ENCODE measurements at regions not wholly inside any gene's neighbourhood (a gene's known extent, or its start where the extent isn't known, plus 50 kb on each side); places are given as distances from the start of the nearest gene placed in this dataset.

DNA sequence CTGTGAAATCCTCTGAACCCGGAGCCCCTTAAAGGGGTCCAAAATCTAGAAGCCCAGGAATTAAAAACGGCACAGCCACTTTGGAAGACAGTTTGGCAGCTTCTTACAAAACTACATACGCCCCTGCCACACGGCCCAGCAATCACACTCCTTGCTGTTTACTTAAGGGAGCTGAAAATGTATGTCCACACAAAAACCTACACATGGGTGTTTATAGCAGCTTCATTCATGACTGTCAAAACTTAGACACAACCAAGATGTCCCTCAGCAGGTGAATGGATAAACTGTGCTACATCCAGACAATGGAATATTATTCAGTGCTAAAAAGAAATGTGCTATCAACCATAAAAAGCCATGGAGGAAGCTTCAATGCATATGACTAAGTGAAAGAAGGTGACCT is 162.5 kb downstream of the NUP210 start:
- H3K36me3 Mint-ChIP-seq (ENCODE audit: insufficient read depth in 2 of 2): no peaks in the 10 kb centered on the region
- H3K4me1 Mint-ChIP-seq (ENCODE audit: low read depth): peaks cover 4% of the 10 kb centered on the region

GRCh38 chr3:13256845-13257244 is 163.3 kb downstream of the NUP210 start:
- H3K36me3 Mint-ChIP-seq (ENCODE audit: insufficient read depth in 2 of 2): no peaks in the 10 kb centered on the region

More for the DNA sequence above, 162.5 kb downstream of the NUP210 start:
- H3K4me3 Mint-ChIP-seq: no peak overlapping the region
- H3K27me3 Mint-ChIP-seq (ENCODE audit: low read depth): no peaks in the 10 kb centered on the region
- DNase-seq (no peak), ATAC-seq (replicated peaks in 1 of 2) (no peak)
- no peaks in the 10 kb centered on the region for H3K9me3 Mint-ChIP-seq
- no peak overlapping the region for H3K27ac Mint-ChIP-seq

GRCh38 chr3:13254028-13254951 is 165.8 kb downstream of the NUP210 start:
- no peaks in the 10 kb centered on the region for H3K36me3 Mint-ChIP-seq (ENCODE audit: insufficient read depth in 2 of 2)
- H3K9me3 Mint-ChIP-seq: no peaks in the 10 kb centered on the region
- H3K4me3 Mint-ChIP-seq: no peak overlapping the region
- DNase-seq (no peak), ATAC-seq (replicated peaks in 1 of 2) (no peak)
- no peaks in the 10 kb centered on the region for H3K4me1 Mint-ChIP-seq (ENCODE audit: low read depth)
- no peak overlapping the region for H3K27ac Mint-ChIP-seq
- peaks cover 7% of the 10 kb centered on the region for H3K27me3 Mint-ChIP-seq (ENCODE audit: low read depth)

More at GRCh38 chr3:13256845-13257244, 163.3 kb downstream of the NUP210 start:
- H3K9me3 Mint-ChIP-seq: no peaks in the 10 kb centered on the region
- no peak overlapping the region for H3K27ac Mint-ChIP-seq
- no peaks in the 10 kb centered on the region for H3K4me1 Mint-ChIP-seq (ENCODE audit: low read depth)
- no peak for DNase-seq
- ATAC-seq (replicated peaks in 1 of 2): no peak
- no peak overlapping the region for H3K4me3 Mint-ChIP-seq
- H3K27me3 Mint-ChIP-seq (ENCODE audit: low read depth): no peaks in the 10 kb centered on the region

GRCh38 chr3:13253208-13253937 is 166.7 kb downstream of the NUP210 start:
- no peaks in the 10 kb centered on the region for H3K36me3 Mint-ChIP-seq (ENCODE audit: insufficient read depth in 2 of 2)
- H3K4me1 Mint-ChIP-seq (ENCODE audit: low read depth): no peaks in the 10 kb centered on the region
- DNase-seq (no peak), ATAC-seq (replicated peaks in 1 of 2) (no peak)
- H3K27me3 Mint-ChIP-seq (ENCODE audit: low read depth): peaks cover 7% of the 10 kb centered on the region
- H3K4me3 Mint-ChIP-seq: no peak overlapping the region
- no peak overlapping the region for H3K27ac Mint-ChIP-seq
- H3K9me3 Mint-ChIP-seq: no peaks in the 10 kb centered on the region

- no peak overlapping the region for H3K4me3 Mint-ChIP-seq
- no peaks in the 10 kb centered on the region for H3K9me3 Mint-ChIP-seq
- H3K27me3 Mint-ChIP-seq (ENCODE audit: low read depth): peaks cover 7% of the 10 kb centered on the region
- ATAC-seq (replicated peaks in 1 of 2) (no peak), DNase-seq (no peak)
- no peaks in the 10 kb centered on the region for H3K36me3 Mint-ChIP-seq (ENCODE audit: insufficient read depth in 2 of 2)
- H3K4me1 Mint-ChIP-seq (ENCODE audit: low read depth): no peaks in the 10 kb centered on the region
- no peak overlapping the region for H3K27ac Mint-ChIP-seq
These were observed 167.9 kb downstream of the NUP210 start for GRCh38 chr3:13252207-13252606.

GRCh38 chr3:13251166-13251903 is 168.8 kb downstream of the NUP210 start:
- no peaks in the 10 kb centered on the region for H3K4me1 Mint-ChIP-seq (ENCODE audit: low read depth)
- peaks cover 7% of the 10 kb centered on the region for H3K27me3 Mint-ChIP-seq (ENCODE audit: low read depth)
- H3K27ac Mint-ChIP-seq: no peak overlapping the region
- ATAC-seq (replicated peaks in 1 of 2) (no peak), DNase-seq (no peak)
- H3K36me3 Mint-ChIP-seq (ENCODE audit: insufficient read depth in 2 of 2): no peaks in the 10 kb centered on the region
- H3K9me3 Mint-ChIP-seq: no peaks in the 10 kb centered on the region
- no peak overlapping the region for H3K4me3 Mint-ChIP-seq

DNA sequence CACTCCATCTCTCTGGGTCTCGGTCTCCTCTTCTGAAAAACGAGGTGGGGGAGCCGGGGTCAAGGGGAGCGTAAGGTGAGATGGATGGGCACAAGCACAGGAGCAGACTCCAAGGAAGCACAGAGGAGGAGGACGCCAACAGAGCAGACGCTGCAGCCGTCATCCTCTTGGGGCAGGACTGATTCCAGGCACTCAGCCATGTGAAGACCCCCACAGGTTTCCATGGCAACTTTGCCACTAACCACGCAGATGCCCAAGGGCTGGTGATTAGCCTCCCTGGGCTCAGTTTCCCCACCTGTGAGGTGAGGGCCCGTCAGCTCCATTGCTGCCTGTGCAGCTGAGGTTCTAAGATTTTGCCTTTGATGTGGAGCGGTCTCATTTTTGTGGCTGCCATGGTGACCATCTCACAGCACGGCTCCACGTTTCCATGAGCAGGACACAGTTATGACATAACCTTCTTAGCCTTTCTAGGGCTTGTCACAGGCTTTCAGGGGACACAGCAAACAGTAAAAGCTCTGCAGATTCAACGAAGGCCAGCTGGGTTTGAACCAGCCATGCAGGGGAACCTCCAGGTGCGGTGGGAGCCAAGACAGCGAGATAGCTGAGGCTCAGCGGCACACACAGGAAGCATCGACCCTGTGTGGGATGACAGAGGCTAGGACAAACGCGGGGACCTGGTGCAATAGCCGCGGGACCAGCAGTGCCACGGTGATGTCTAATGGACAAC is 170.3 kb downstream of the NUP210 start:
- Mint-ChIP-seq H3K4me1 (ENCODE audit: low read depth) (no peaks in the 10 kb centered on the region), H3K9me3 (no peaks in the 10 kb centered on the region), H3K27ac (no peak overlapping the region), H3K4me3 (no peak overlapping the region), H3K36me3 (ENCODE audit: insufficient read depth in 2 of 2) (no peaks in the 10 kb centered on the region), H3K27me3 (ENCODE audit: low read depth) (peaks cover 7% of the 10 kb centered on the region)
- ATAC-seq (replicated peaks in 1 of 2) (no peak), DNase-seq (no peak)

GRCh38 chr3:13248640-13249039 is 171.5 kb downstream of the NUP210 start:
- no peaks in the 10 kb centered on the region for H3K9me3 Mint-ChIP-seq
- no peak overlapping the region for H3K4me3 Mint-ChIP-seq
- no peaks in the 10 kb centered on the region for H3K36me3 Mint-ChIP-seq (ENCODE audit: insufficient read depth in 2 of 2)
- no peak for DNase-seq
- H3K4me1 Mint-ChIP-seq (ENCODE audit: low read depth): no peaks in the 10 kb centered on the region
- peaks cover 7% of the 10 kb centered on the region for H3K27me3 Mint-ChIP-seq (ENCODE audit: low read depth)
- no peak overlapping the region for H3K27ac Mint-ChIP-seq
- ATAC-seq (replicated peaks in 1 of 2): no peak

DNA sequence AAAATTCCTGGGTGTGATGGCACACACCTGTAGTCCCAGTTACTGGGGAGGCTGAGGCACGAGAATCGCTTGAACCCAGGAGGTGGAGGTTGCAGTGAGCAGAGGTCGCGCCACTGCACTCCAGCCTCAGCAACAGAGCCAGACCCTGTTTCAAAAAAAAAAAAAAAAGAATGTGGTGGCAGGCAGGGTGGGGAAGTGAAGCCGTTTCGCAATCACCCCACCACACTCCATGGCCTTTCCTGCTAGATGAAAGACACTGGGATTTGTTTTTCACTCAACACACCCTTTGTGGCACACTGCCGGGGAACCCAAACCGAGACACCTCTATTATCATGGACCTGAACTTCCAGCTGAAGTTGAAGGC is 172.4 kb upstream of the IQSEC1 start:
- Mint-ChIP-seq H3K4me1 (ENCODE audit: low read depth) (no peaks in the 10 kb centered on the region), H3K4me3 (no peak overlapping the region), H3K9me3 (no peaks in the 10 kb centered on the region), H3K36me3 (ENCODE audit: insufficient read depth in 2 of 2) (no peaks in the 10 kb centered on the region), H3K27ac (no peak overlapping the region), H3K27me3 (ENCODE audit: low read depth) (no peaks in the 10 kb centered on the region)
- DNase-seq (no peak), ATAC-seq (replicated peaks in 1 of 2) (no peak)

DNA sequence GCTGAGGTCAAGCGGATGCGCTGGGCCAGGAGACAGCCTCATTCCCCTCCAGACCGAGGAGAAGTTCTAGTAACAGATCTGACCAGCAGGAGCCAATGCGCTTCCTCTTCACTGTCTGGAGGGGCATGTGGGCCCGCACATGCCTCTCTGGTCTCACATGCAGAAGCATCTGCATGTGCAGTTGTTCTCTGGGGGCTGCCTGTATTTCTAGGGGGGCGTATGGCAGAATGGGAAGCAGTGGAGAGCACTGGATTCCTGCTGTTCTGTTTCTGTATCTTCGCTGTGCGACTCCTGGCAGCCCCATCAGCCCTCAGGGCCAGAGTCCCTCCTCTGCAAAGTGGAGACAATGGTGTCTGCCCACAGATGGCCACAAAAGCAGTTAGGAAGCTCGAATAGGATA is 170.4 kb upstream of the IQSEC1 start:
- ATAC-seq (replicated peaks in 1 of 2): no peak
- no peaks in the 10 kb centered on the region for H3K36me3 Mint-ChIP-seq (ENCODE audit: insufficient read depth in 2 of 2)
- no peak overlapping the region for H3K4me3 Mint-ChIP-seq
- no peaks in the 10 kb centered on the region for H3K27me3 Mint-ChIP-seq (ENCODE audit: low read depth)
- no peaks in the 10 kb centered on the region for H3K9me3 Mint-ChIP-seq
- DNase-seq: no peak
- no peaks in the 10 kb centered on the region for H3K4me1 Mint-ChIP-seq (ENCODE audit: low read depth)
- no peak overlapping the region for H3K27ac Mint-ChIP-seq

DNA sequence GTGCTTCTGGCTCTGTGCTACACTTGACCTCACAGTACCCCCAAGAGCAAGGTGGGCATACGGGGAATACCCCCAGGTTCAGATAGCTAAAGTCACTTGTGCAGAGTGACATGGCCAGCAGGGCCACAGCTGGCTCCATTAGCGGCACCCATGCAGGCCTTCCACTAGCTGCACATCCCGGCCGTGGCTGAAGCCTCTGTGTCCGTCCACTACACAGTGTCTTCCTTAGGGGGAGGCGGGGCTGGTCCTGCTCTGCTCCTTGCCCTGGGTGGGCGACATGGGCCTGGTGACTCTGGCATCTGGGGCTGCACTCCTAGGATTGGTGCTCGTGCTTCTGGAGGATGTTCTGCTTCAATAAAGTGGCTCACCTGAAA is 169.1 kb upstream of the IQSEC1 start:
- Mint-ChIP-seq H3K36me3 (ENCODE audit: insufficient read depth in 2 of 2) (no peaks in the 10 kb centered on the region), H3K4me1 (ENCODE audit: low read depth) (no peaks in the 10 kb centered on the region), H3K9me3 (no peaks in the 10 kb centered on the region), H3K27ac (no peak overlapping the region), H3K27me3 (ENCODE audit: low read depth) (no peaks in the 10 kb centered on the region), H3K4me3 (no peak overlapping the region)
- no peak for ATAC-seq (replicated peaks in 1 of 2)
- no peak for DNase-seq

DNA sequence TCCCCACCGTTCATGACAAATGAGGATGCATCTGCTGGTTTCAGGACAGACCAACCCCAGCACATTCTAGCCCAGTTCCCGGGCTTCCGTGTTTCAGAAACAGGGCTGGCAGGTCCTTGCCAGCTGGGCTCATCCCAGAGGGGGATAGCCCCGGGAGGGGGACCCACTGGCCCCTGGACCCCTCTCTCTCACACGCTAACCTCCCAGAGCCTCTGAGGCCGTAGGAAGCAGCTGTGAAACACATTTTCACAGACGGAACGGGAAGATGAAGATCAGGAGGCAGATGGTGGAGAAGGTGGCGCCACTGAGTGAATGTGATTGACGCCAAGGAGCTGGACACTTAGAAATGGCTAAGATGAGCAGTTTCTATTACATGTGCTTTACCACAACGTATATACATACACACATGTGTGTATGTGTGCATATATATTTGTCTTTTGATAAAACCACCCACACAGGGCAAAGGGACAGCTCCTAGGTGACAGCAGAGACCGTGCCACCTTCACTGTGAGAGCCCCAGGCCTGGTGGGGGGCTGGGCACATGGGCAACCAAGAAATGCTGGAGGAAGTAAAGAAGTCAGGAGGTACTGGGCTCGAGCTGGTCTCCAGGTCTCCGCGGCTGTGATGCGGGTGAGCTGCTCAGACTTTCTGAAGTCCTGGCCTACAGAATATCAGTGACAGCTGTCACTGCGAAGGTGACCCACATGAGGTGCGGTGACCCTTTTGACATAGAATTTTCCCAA is 168.6 kb upstream of the IQSEC1 start:
- no peaks in the 10 kb centered on the region for H3K27me3 Mint-ChIP-seq (ENCODE audit: low read depth)
- no peak overlapping the region for H3K27ac Mint-ChIP-seq
- ATAC-seq (replicated peaks in 1 of 2): no peak
- no peak overlapping the region for H3K4me3 Mint-ChIP-seq
- H3K36me3 Mint-ChIP-seq (ENCODE audit: insufficient read depth in 2 of 2): no peaks in the 10 kb centered on the region
- no peaks in the 10 kb centered on the region for H3K9me3 Mint-ChIP-seq
- no peaks in the 10 kb centered on the region for H3K4me1 Mint-ChIP-seq (ENCODE audit: low read depth)
- no peak for DNase-seq

Measured in activated T-cell treated with anti-CD3 and anti-CD28 coated beads, Interleukin-2, amount 50 U/mL, for 72 hours (primary cell).